ENCODE measurements at regions not wholly inside any gene's neighbourhood (a gene's known extent, or its start where the extent isn't known, plus 50 kb on each side); places are given as distances from the start of the nearest gene placed in this dataset.
"Not testable (repeated sequence)": the region's sequence is repeated elsewhere in the genome, so short reads cannot be mapped to it uniquely, and the experiment has no call there.

- DNase-seq (no peak), ATAC-seq (ENCODE audit: insufficient read depth, low FRiP score) (no peak)
- peaks cover 0 to 6% (median 0%) of the 10 kb centered on the region in 5 donors for H3K4me1 ChIP-seq (ENCODE audit: control insufficient read depth in 5 of 5, insufficient read depth in 5 of 5, low read length in 5 of 5)
- no peak overlapping the region for H3K4me3 ChIP-seq
- H3K9ac ChIP-seq (ENCODE audit: insufficient read depth in 1 of 2, low read length in 2 of 2): no peak overlapping the region
- TF ChIP-seq, protein P1, sequence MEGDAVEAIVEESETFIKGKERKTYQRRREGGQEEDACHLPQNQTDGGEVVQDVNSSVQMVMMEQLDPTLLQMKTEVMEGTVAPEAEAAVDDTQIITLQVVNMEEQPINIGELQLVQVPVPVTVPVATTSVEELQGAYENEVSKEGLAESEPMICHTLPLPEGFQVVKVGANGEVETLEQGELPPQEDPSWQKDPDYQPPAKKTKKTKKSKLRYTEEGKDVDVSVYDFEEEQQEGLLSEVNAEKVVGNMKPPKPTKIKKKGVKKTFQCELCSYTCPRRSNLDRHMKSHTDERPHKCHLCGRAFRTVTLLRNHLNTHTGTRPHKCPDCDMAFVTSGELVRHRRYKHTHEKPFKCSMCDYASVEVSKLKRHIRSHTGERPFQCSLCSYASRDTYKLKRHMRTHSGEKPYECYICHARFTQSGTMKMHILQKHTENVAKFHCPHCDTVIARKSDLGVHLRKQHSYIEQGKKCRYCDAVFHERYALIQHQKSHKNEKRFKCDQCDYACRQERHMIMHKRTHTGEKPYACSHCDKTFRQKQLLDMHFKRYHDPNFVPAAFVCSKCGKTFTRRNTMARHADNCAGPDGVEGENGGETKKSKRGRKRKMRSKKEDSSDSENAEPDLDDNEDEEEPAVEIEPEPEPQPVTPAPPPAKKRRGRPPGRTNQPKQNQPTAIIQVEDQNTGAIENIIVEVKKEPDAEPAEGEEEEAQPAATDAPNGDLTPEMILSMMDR (IDR thresholded peaks at IDR 0.05; ENCODE audit: control extremely low read depth, extremely low read depth): no peak
- no peaks in the 10 kb centered on the region for H3K36me3 ChIP-seq (ENCODE audit: control insufficient read depth in 4 of 4, insufficient read depth in 4 of 4, low read length in 4 of 4)
- H3K27me3 ChIP-seq (ENCODE audit: control insufficient read depth in 3 of 3, insufficient read depth in 3 of 3, low read length in 2 of 3): no peaks in the 10 kb centered on the region
- no peak overlapping the region for H3K27ac ChIP-seq (ENCODE audit: low read depth in 1 of 2, low read length in 1 of 2)
- H3K9me3 ChIP-seq (ENCODE audit: control insufficient read depth in 4 of 4, insufficient read depth in 3 of 4, low read length in 3 of 4): peaks cover 0 to 3% (median 0%) of the 10 kb centered on the region in 4 donors
- WGBS, 2 donors: 88 to 92% methylated on average over 1 of the region's 1 CpG
Observed at GRCh38 chr3:68662176-68662575, 270.2 kb downstream of the TAFA4 start.

- not testable (repeated sequence) for H3K9me3 ChIP-seq (ENCODE audit: control insufficient read depth in 4 of 4, insufficient read depth in 3 of 4, low read length in 3 of 4); DNase-seq; H3K4me3 ChIP-seq; ATAC-seq (ENCODE audit: insufficient read depth, low FRiP score); H3K27ac ChIP-seq (ENCODE audit: low read depth in 1 of 2, low read length in 1 of 2); H3K4me1 ChIP-seq (ENCODE audit: control insufficient read depth in 5 of 5, insufficient read depth in 5 of 5, low read length in 5 of 5); H3K36me3 ChIP-seq (ENCODE audit: control insufficient read depth in 4 of 4, insufficient read depth in 4 of 4, low read length in 4 of 4); H3K9ac ChIP-seq (ENCODE audit: insufficient read depth in 1 of 2, low read length in 2 of 2); H3K27me3 ChIP-seq (ENCODE audit: control insufficient read depth in 3 of 3, insufficient read depth in 3 of 3, low read length in 2 of 3)
- 81 to 85% methylated on average over 3 of the region's 3 CpGs for WGBS, 2 donors
Observed at GRCh38 chr3:68650657-68651056, 281.7 kb downstream of the TAFA4 start.

DNA sequence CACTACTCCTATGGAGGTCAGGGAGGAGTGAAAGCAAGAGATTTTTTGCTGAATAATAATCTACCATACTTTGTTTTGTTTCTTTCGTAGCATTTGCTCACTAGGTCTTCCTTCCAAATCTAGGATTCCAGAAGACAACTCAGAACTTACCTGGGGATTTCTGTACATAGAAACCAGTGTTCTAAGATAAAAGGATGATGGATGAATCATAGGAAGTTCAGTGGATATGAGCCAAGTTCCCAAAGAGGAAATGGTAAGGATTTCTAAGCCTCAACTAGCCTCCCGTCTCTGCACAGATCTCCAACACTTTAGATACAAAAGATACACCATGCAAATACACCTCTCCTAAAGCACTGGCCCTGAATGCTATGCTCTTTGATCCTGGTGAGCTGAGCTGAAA lies 283.9 kb downstream of the TAFA4 start:
- no peak for ATAC-seq (ENCODE audit: insufficient read depth, low FRiP score)
- Histone ChIP-seq H3K4me1 (ENCODE audit: control insufficient read depth in 5 of 5, insufficient read depth in 5 of 5, low read length in 5 of 5) (no peaks in the 10 kb centered on the region), H3K36me3 (ENCODE audit: control insufficient read depth in 4 of 4, insufficient read depth in 4 of 4, low read length in 4 of 4) (no peaks in the 10 kb centered on the region), H3K27ac (ENCODE audit: low read depth in 1 of 2, low read length in 1 of 2) (no peak overlapping the region), H3K27me3 (ENCODE audit: control insufficient read depth in 3 of 3, insufficient read depth in 3 of 3, low read length in 2 of 3) (no peaks in the 10 kb centered on the region), H3K9ac (ENCODE audit: insufficient read depth in 1 of 2, low read length in 2 of 2) (no peak overlapping the region), H3K9me3 (ENCODE audit: control insufficient read depth in 4 of 4, insufficient read depth in 3 of 4, low read length in 3 of 4) (peaks cover 0 to 3% (median 0%) of the 10 kb centered on the region in 4 donors), H3K4me3 (no peak overlapping the region)
- no peak for DNase-seq
- WGBS, 2 donors: 73 to 85% methylated on average over 2 of the region's 2 CpGs
- TF ChIP-seq, protein P1 (IDR thresholded peaks at IDR 0.05; ENCODE audit: control extremely low read depth, extremely low read depth): no peak

DNA sequence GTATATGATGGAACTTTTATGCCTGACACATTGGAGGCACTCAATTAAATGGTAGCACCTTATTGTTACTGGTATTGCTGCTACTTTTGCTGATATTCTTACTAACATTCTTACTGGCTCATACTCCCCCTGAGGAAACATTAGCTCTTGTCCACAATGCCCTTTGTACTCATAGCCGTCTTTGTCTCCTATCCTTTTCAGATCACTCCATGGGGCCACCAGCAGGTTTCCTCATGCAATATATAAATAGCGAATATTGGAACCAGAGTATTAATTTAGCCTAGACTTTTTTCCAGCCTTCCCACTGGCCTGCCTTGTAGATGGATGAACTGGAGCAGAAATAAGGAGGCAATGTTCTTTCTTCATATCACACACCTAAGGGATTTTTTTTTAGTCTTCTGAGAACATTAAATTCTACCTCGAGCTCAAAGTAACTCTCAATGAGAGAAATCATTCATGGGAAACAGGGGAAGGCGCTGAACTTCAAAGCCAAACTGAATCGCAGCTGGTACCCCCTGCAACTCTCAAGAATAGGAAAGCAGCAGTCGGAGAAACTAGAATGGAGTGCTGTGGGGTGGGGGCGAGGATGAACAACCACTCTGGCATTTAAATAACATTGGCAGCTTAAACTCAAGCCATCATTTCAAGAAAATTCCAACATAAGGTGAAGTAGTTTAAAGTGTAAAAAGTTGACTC lies 300.3 kb downstream of the TAFA4 start:
- no peaks in the 10 kb centered on the region for H3K27me3 ChIP-seq (ENCODE audit: control insufficient read depth in 3 of 3, insufficient read depth in 3 of 3, low read length in 2 of 3)
- H3K36me3 ChIP-seq (ENCODE audit: control insufficient read depth in 4 of 4, insufficient read depth in 4 of 4, low read length in 4 of 4): no peaks in the 10 kb centered on the region
- H3K9ac ChIP-seq (ENCODE audit: insufficient read depth in 1 of 2, low read length in 2 of 2): no peak overlapping the region
- 40 to 44% methylated on average over 7 of the region's 7 CpGs for WGBS, 2 donors
- H3K4me1 ChIP-seq (ENCODE audit: control insufficient read depth in 5 of 5, insufficient read depth in 5 of 5, low read length in 5 of 5): no peaks in the 10 kb centered on the region
- H3K9me3 ChIP-seq (ENCODE audit: control insufficient read depth in 4 of 4, insufficient read depth in 3 of 4, low read length in 3 of 4): peaks cover 0 to 9% (median 2%) of the 10 kb centered on the region in 4 donors
- no peak for ATAC-seq (ENCODE audit: insufficient read depth, low FRiP score)
- H3K27ac ChIP-seq (ENCODE audit: low read depth in 1 of 2, low read length in 1 of 2): no peak overlapping the region
- DNase-seq: no peak
- TF ChIP-seq, protein P1 (IDR thresholded peaks at IDR 0.05; ENCODE audit: control extremely low read depth, extremely low read depth): no peak
- H3K4me3 ChIP-seq: no peak overlapping the region
